K562 (cell line): ENCODE measurements at regions not wholly inside any gene's neighbourhood (a gene's known extent, or its start where the extent isn't known, plus 50 kb on each side); places are given as distances from the start of the nearest gene placed in this dataset.
"Not testable (repeated sequence)": the region's sequence is repeated elsewhere in the genome, so short reads cannot be mapped to it uniquely, and the experiment has no call there.

Experiments
- ATAC-seq: fragments of 200-7000 bp; cut with Tn5 transposase; 3 replicates; pipeline ENCODE4 v1.9.1; 2020; ENCODE audit warnings: moderate library complexity
- BruUV-seq: library from RNA; stranded (reverse); fragments of 400-500 nt; replicated peaks from 2 replicates; lab custom pipeline; 2021; lab: Mats Ljungman, UMichigan
- CTCF ChIA-PET: fragments of 300-600 bp; formaldehyde crosslinking; extraction: SDS; loops from one replicate; lab custom pipeline; 2021; ENCODE audit warnings: low intra/inter-chr PET ratio; lab: Yijun Ruan, JAX
- POLR2A ChIA-PET: fragments of 300-600, 350-650 bp; sonication (Branson Sonifier 250); formaldehyde crosslinking; extraction: SDS; loops from one replicate; lab custom pipeline; 2021; ENCODE audit warnings: antibody characterized with exemption, inconsistent platforms; lab: Yijun Ruan, JAX
- DNase-seq, 4 experiments: peaks; one replicate each; pipeline versions ENCODE4 v3.0.0 to v3.0.0-alpha.2; 2011 to 2018; ENCODE audit warnings: low spot score in 3 of 4, mixed read lengths in 3 of 4; ENCODE audit errors: extremely low read depth in 1 of 4
- FAIRE-seq: peaks from 2 replicates; lab custom pipeline; 2011; peaks lifted over from hg19 to GRCh38; lab: Jason Lieb, UNC
- H2AFZ ChIP-seq: 2 replicates; pipeline ENCODE4 v1.6.0; 2011; ENCODE audit warnings: low read depth, low read length, control low read depth, inconsistent platforms
- H3K27ac ChIP-seq: fragments of 200-600 bp; 3 replicates; pipeline ENCODE4 v1.8.0; 2011; ENCODE audit warnings: low read depth, mild to moderate bottlenecking, control low read depth, inconsistent platforms, low read length, moderate library complexity, mixed read lengths; ENCODE audit errors: extremely low read depth
- H3K27me3 ChIP-seq, 2 experiments: fragments of 300-600 bp in 1 of 2; 2 replicates in 1 of 2; 3 replicates in 1 of 2; pipeline versions ENCODE4 v1.6.0 to v1.8.0; 2011; ENCODE audit warnings: inconsistent platforms in 2 of 2, low read length in 2 of 2, mild to moderate bottlenecking in 1 of 2, mixed read lengths in 1 of 2, moderate library complexity in 1 of 2; ENCODE audit not compliant: control insufficient read depth in 2 of 2, insufficient read depth in 2 of 2
- H3K36me3 ChIP-seq: fragments of 300-600 bp; 3 replicates; pipeline ENCODE4 v1.8.0; 2011; ENCODE audit warnings: mild to moderate bottlenecking, low read length, inconsistent platforms; ENCODE audit not compliant: control insufficient read depth, insufficient read depth
- H3K4me1 ChIP-seq, 2 experiments: fragments of 200-600 bp in 1 of 2; replicated peaks in 1 of 2; 2 replicates in 1 of 2; 3 replicates in 1 of 2; pipeline versions ENCODE4 v1.5.1 to v1.8.0; 2011; ENCODE audit warnings: inconsistent platforms in 2 of 2, low read length in 2 of 2, mild to moderate bottlenecking in 1 of 2, mixed read lengths in 1 of 2, moderate library complexity in 1 of 2; ENCODE audit not compliant: control insufficient read depth in 2 of 2, insufficient read depth in 2 of 2
- H3K4me2 ChIP-seq: 2 replicates; pipeline ENCODE4 v1.6.1; 2011; ENCODE audit warnings: low read length, control low read depth, inconsistent platforms, mixed read lengths; ENCODE audit not compliant: insufficient read depth
- H3K4me3 ChIP-seq: fragments of 200-600 bp; sonication (generic), shearing (Covaris generic); 2 replicates; pipeline ENCODE4 v1.5.1; 2016; ENCODE audit warnings: control low read depth, inconsistent platforms
- H3K79me2 ChIP-seq: fragments of 200-600 bp; 3 replicates; pipeline ENCODE4 v1.8.0; 2011; ENCODE audit warnings: low read length, inconsistent platforms; ENCODE audit not compliant: control insufficient read depth, insufficient read depth
- H3K9ac ChIP-seq, 2 experiments: 2 replicates each; pipeline versions ENCODE4 v1.6.0 to v1.6.1; 2011; ENCODE audit warnings: low read depth in 2 of 2, low read length in 2 of 2, control low read depth in 1 of 2, inconsistent platforms in 1 of 2, mild to moderate bottlenecking in 1 of 2, mixed read lengths in 1 of 2; ENCODE audit not compliant: insufficient read depth in 1 of 2
- H3K9me1 ChIP-seq: one replicate; pipeline ENCODE4 v1.6.0; 2011; ENCODE audit warnings: inconsistent platforms, mild to moderate bottlenecking, low read length, moderate library complexity; ENCODE audit not compliant: control insufficient read depth, insufficient read depth
- H3K9me3 ChIP-seq: replicated peaks from 2 replicates; pipeline ENCODE4 v1.5.1; 2011; ENCODE audit warnings: low read depth, low read length, inconsistent platforms; ENCODE audit not compliant: control insufficient read depth, insufficient read depth
- H4K20me1 ChIP-seq: replicated peaks from 2 replicates; pipeline ENCODE4 v1.6.1; 2011; ENCODE audit warnings: low read length, inconsistent platforms, mixed read lengths; ENCODE audit not compliant: control insufficient read depth, insufficient read depth
- EP300 ChIP-seq: IDR thresholded peaks from 2 replicates; pipeline ENCODE4 v1.6.1; 2012; ENCODE audit warnings: low read length, improper control_type of control experiment
- RBM25 ChIP-seq: fragments of 200-400 bp; formaldehyde crosslinking; IDR thresholded peaks from 2 replicates; pipeline ENCODE4 v1.6.1; 2018; ENCODE audit warnings: low read length, low read depth, moderate library complexity; ENCODE audit not compliant: severe bottlenecking
- ZNF146 ChIP-seq: IDR thresholded peaks from one replicate; pipeline ENCODE4 v1.6.1; 2018; ENCODE audit warnings: missing compliant biosample characterization; ENCODE audit not compliant: unreplicated experiment
- ZNF184 ChIP-seq: sonication (generic); formaldehyde crosslinking; IDR thresholded peaks from 2 replicates; pipeline ENCODE4 v1.5.0; 2020; ENCODE audit warnings: missing genetic modification reagents
- WGBS: fragments of 100-300 bp; shearing (Covaris generic); methylation state at CpG from one replicate; pipeline ENCODE4 v1.1.6; 2016; ENCODE audit warnings: low coverage, mixed read lengths; ENCODE audit not compliant: insufficient coverage; ENCODE audit errors: missing lambda C conversion rate; 5-methylcytosine and 5-hydroxymethylcytosine counted together
- in situ Hi-C: fragments of 300-500 bp; cut with MboI; formaldehyde crosslinking; loops from 4 replicates; pipeline ENCODE4 v1.15.0; 2018; ENCODE audit warnings: inconsistent platforms, mixed read lengths
- intact Hi-C: fragments of 100-400 bp; cut with micrococcal nuclease; formaldehyde crosslinking; loops from 2 replicates; pipeline ENCODE4 v1.14.2; 2022

- in situ Hi-C loops (no loop called here), intact Hi-C loops (no loop called here)
- no peak overlapping the region for H3K4me2 ChIP-seq
- no peak overlapping the region for H3K9ac ChIP-seq
- no peaks in the 10 kb centered on the region for H3K79me2 ChIP-seq
- no peak for FAIRE-seq
- ATAC-seq = no peak
- no peaks in the 10 kb centered on the region for H3K9me3 ChIP-seq
- H3K4me1 ChIP-seq = no peaks in the 10 kb centered on the region
- no peak overlapping the region for H2AFZ ChIP-seq
- H3K36me3 ChIP-seq = no peaks in the 10 kb centered on the region
- DNase-seq = no peak
- H3K27ac ChIP-seq = no peak overlapping the region
- no peaks in the 10 kb centered on the region for H4K20me1 ChIP-seq
- H3K9me1 ChIP-seq = no peaks in the 10 kb centered on the region
- no TSS peak for BruUV-seq
- no peak overlapping the region for H3K4me3 ChIP-seq
- WGBS = 0% methylated on average over 1 of the region's 1 CpG
- peak; percentile 30 for TF ChIP-seq RBM25
- peak; percentile 78 for TF ChIP-seq ZNF184 (CRISPR knock-in tag)
- TF ChIP-seq EP300 = no peak
- no peaks in the 10 kb centered on the region for H3K27me3 ChIP-seq
- POLR2A ChIA-PET = no interaction called here
- CTCF ChIA-PET = interaction anchor here (0.6 kb wide), 1 partner anchor 154 kb away, joined by 3 read pairs; no protein-coding TSS in a partner anchor
Observed at GRCh38 chr6:12640438-12640837, 76.1 kb upstream of the PHACTR1 start.

- ATAC-seq, CTCF ChIA-PET, H4K20me1 ChIP-seq, H3K4me2 ChIP-seq, BruUV-seq, H3K27me3 ChIP-seq, FAIRE-seq, DNase-seq, H3K9me1 ChIP-seq, H3K4me1 ChIP-seq, in situ Hi-C loops, H3K36me3 ChIP-seq, H2AFZ ChIP-seq, intact Hi-C loops, H3K79me2 ChIP-seq, H3K27ac ChIP-seq, H3K9me3 ChIP-seq, H3K9ac ChIP-seq, H3K4me3 ChIP-seq: not testable (repeated sequence)
- TF ChIP-seq ZNF146 = peak; percentile 79
- POLR2A ChIA-PET = interaction anchor here (0.5 to 0.7 kb wide), 2 partner anchors 35 to 82 kb away, joined by 3 read pairs; no protein-coding TSS in a partner anchor
- 0% methylated on average over 2 of the region's 2 CpGs for WGBS
Observed at GRCh38 chr6:12641785-12642184, 74.8 kb upstream of the PHACTR1 start.
